ENCODE measurements at regions not wholly inside any gene's neighbourhood (a gene's known extent, or its start where the extent isn't known, plus 50 kb on each side); places are given as distances from the start of the nearest gene placed in this dataset.

DNA sequence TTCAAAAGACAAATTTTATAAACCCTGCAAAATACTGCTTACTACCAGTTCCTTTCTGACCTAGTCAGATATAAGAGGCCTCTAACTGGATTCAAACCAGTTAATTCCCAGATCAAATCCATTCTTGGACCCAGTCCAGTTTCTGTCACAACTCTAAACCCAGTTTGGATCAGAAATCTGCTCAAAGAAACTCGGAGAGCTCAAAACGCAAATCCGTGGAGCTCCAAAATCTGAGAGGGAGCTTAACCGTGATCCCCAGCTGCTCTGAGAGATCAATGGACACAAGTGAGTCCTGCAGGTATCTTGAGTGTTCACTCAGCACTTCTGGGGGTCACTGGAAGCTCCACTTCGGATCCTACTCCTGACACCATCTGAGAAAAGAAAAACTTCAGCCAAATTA, 348.1 kb upstream of the PTGER4 start:
- no peaks in the 10 kb centered on the region for H4K20me1 ChIP-seq (ENCODE audit: insufficient read depth, low read length, poor library complexity, severe bottlenecking)
- H2AFZ ChIP-seq (ENCODE audit: low read length), result no peak overlapping the region
- H3K4me2 ChIP-seq (ENCODE audit: low read depth, low read length, poor library complexity, severe bottlenecking), result no peak overlapping the region
- H3K36me3 ChIP-seq (ENCODE audit: insufficient read depth, low read length), result no peaks in the 10 kb centered on the region
- H3K4me3 ChIP-seq (ENCODE audit: low read length, poor library complexity, severe bottlenecking), result no peak overlapping the region
- H3K4me1 ChIP-seq (ENCODE audit: insufficient read depth, low read length, poor library complexity, severe bottlenecking), result peaks cover 9% of the 10 kb centered on the region
- no peak overlapping the region for H3K9ac ChIP-seq (ENCODE audit: low read depth, low read length, poor library complexity, severe bottlenecking)
- no peak for TF ChIP-seq EZH2phosphoT487 (IDR thresholded peaks at IDR 0.05; ENCODE audit: borderline replicate concordance)
- TF ChIP-seq, protein P1, sequence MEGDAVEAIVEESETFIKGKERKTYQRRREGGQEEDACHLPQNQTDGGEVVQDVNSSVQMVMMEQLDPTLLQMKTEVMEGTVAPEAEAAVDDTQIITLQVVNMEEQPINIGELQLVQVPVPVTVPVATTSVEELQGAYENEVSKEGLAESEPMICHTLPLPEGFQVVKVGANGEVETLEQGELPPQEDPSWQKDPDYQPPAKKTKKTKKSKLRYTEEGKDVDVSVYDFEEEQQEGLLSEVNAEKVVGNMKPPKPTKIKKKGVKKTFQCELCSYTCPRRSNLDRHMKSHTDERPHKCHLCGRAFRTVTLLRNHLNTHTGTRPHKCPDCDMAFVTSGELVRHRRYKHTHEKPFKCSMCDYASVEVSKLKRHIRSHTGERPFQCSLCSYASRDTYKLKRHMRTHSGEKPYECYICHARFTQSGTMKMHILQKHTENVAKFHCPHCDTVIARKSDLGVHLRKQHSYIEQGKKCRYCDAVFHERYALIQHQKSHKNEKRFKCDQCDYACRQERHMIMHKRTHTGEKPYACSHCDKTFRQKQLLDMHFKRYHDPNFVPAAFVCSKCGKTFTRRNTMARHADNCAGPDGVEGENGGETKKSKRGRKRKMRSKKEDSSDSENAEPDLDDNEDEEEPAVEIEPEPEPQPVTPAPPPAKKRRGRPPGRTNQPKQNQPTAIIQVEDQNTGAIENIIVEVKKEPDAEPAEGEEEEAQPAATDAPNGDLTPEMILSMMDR (conservative IDR thresholded peaks at IDR 0.05; ENCODE audit: low read length), result no peak
- H3K79me2 ChIP-seq (ENCODE audit: insufficient read depth, low read length), result no peaks in the 10 kb centered on the region
- no peaks in the 10 kb centered on the region for H3K9me2 ChIP-seq (replicated peaks; ENCODE audit: low read depth, low read length)
- H3K27me3 ChIP-seq (ENCODE audit: insufficient read depth, low read length, poor library complexity, severe bottlenecking), result peaks cover 11% of the 10 kb centered on the region
- no peaks in the 10 kb centered on the region for H3K9me3 ChIP-seq (ENCODE audit: insufficient read depth, low read depth, low read length)
- no peaks in the 10 kb centered on the region for H3F3A ChIP-seq (ENCODE audit: low read depth)

DNA sequence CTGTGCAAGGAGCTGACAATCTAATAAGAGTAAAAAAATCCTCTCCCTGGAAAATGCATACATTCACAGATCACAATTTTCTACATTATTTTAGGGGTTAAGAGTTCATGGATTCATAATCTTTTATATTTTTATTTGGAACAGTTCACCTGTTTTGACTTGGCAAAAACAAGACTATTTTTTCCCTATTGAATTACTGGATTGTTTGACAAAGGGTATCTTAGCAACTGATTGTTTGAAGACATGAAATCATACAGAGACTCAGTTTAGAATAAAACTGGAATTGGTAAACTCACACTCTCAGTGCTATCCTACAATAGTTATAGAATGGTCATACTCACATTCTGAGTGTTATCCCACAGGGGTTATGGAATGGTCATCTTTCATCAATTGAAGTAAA, 358.2 kb upstream of the PTGER4 start:
- Histone ChIP-seq H3K4me3 (ENCODE audit: low read length, poor library complexity, severe bottlenecking) (no peak overlapping the region), H4K20me1 (ENCODE audit: insufficient read depth, low read length, poor library complexity, severe bottlenecking) (no peaks in the 10 kb centered on the region), H3K9ac (ENCODE audit: low read depth, low read length, poor library complexity, severe bottlenecking) (no peak overlapping the region), H3K36me3 (ENCODE audit: insufficient read depth, low read length) (no peaks in the 10 kb centered on the region), H3K4me1 (ENCODE audit: insufficient read depth, low read length, poor library complexity, severe bottlenecking) (no peaks in the 10 kb centered on the region), H2AFZ (ENCODE audit: low read length) (no peak overlapping the region), H3K27me3 (ENCODE audit: insufficient read depth, low read length, poor library complexity, severe bottlenecking) (no peaks in the 10 kb centered on the region), H3K9me2 (replicated peaks; ENCODE audit: low read depth, low read length) (no peaks in the 10 kb centered on the region), H3K9me3 (ENCODE audit: insufficient read depth, low read depth, low read length) (no peaks in the 10 kb centered on the region), H3K4me2 (ENCODE audit: low read depth, low read length, poor library complexity, severe bottlenecking) (no peak overlapping the region), H3K79me2 (ENCODE audit: insufficient read depth, low read length) (no peaks in the 10 kb centered on the region), H3F3A (ENCODE audit: low read depth) (no peaks in the 10 kb centered on the region)
- TF ChIP-seq EZH2phosphoT487 (IDR thresholded peaks at IDR 0.05; ENCODE audit: borderline replicate concordance), result no peak
- TF ChIP-seq, protein P1 (conservative IDR thresholded peaks at IDR 0.05; ENCODE audit: low read length), result no peak

DNA sequence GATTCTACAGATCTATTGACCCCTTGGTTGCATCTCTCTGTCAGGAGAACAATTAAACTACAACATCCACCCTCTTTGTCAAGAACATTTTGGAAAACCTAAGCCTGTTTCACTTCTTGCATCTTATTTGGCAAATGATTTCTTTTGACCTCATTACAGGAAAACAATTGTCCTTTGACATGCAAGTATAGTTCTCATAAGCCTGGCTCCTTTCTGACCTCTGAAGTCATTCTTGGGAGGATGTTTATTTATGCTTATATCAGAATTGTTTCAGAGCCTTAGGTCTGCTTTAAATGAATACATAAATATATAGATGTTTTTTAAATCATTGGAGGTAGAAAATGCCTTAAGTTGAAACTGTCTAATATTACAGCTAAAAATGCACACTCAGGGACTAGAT, 361.3 kb upstream of the PTGER4 start:
- TF ChIP-seq, protein P1 (conservative IDR thresholded peaks at IDR 0.05; ENCODE audit: low read length), result no peak
- no peak for TF ChIP-seq EZH2phosphoT487 (IDR thresholded peaks at IDR 0.05; ENCODE audit: borderline replicate concordance)
- Histone ChIP-seq H3K4me2 (ENCODE audit: low read depth, low read length, poor library complexity, severe bottlenecking) (no peak overlapping the region), H3K4me3 (ENCODE audit: low read length, poor library complexity, severe bottlenecking) (no peak overlapping the region), H3K79me2 (ENCODE audit: insufficient read depth, low read length) (no peaks in the 10 kb centered on the region), H3F3A (ENCODE audit: low read depth) (no peaks in the 10 kb centered on the region), H3K27me3 (ENCODE audit: insufficient read depth, low read length, poor library complexity, severe bottlenecking) (no peaks in the 10 kb centered on the region), H3K36me3 (ENCODE audit: insufficient read depth, low read length) (no peaks in the 10 kb centered on the region), H3K9me3 (ENCODE audit: insufficient read depth, low read depth, low read length) (no peaks in the 10 kb centered on the region), H4K20me1 (ENCODE audit: insufficient read depth, low read length, poor library complexity, severe bottlenecking) (no peaks in the 10 kb centered on the region), H2AFZ (ENCODE audit: low read length) (no peak overlapping the region), H3K9ac (ENCODE audit: low read depth, low read length, poor library complexity, severe bottlenecking) (no peak overlapping the region), H3K9me2 (replicated peaks; ENCODE audit: low read depth, low read length) (no peaks in the 10 kb centered on the region), H3K4me1 (ENCODE audit: insufficient read depth, low read length, poor library complexity, severe bottlenecking) (no peaks in the 10 kb centered on the region)

Measured in Loucy (cell line).